Liver (tissue), 8 donors: ENCODE measurements at regions not wholly inside any gene's neighbourhood (a gene's known extent, or its start where the extent isn't known, plus 50 kb on each side); places are given as distances from the start of the nearest gene placed in this dataset.

Experiments used
- DNase-seq: peaks from one replicate; pipeline ENCODE4 v3.0.0-alpha.2; 2017; ENCODE audit warnings: low spot score
- H3K27ac ChIP-seq, 2 donors: one replicate each; pipeline ENCODE4 v1.7.0; 2013; ENCODE audit warnings: inconsistent platforms in 2 of 2, low read length in 2 of 2, control low read depth in 1 of 2, low read depth in 1 of 2, mild to moderate bottlenecking in 1 of 2
- H3K27me3 ChIP-seq, 4 donors: one replicate each; pipeline versions ENCODE4 v1.6.1 to v1.7.0; 2013; ENCODE audit warnings: low read length in 3 of 4, inconsistent platforms in 1 of 4, mild to moderate bottlenecking in 1 of 4, moderate library complexity in 1 of 4; ENCODE audit not compliant: control insufficient read depth in 4 of 4, insufficient read depth in 4 of 4
- H3K36me3 ChIP-seq, 4 donors: one replicate each; pipeline versions ENCODE4 v1.6.1 to v1.7.0; 2013; ENCODE audit warnings: low read length in 3 of 4, mild to moderate bottlenecking in 3 of 4, low read depth in 1 of 4, moderate library complexity in 1 of 4; ENCODE audit not compliant: control insufficient read depth in 4 of 4, insufficient read depth in 3 of 4
- H3K4me1 ChIP-seq, 4 donors: one replicate each; pipeline versions ENCODE4 v1.6.1 to v1.7.0; 2013; ENCODE audit warnings: low read length in 3 of 4, mild to moderate bottlenecking in 3 of 4, moderate library complexity in 1 of 4; ENCODE audit not compliant: control insufficient read depth in 4 of 4, insufficient read depth in 4 of 4
- H3K4me3 ChIP-seq, 3 donors: one replicate each; pipeline versions ENCODE4 v1.6.1 to v1.7.0; 2013; ENCODE audit warnings: low read length in 3 of 3, control low read depth in 1 of 3, low read depth in 1 of 3, mild to moderate bottlenecking in 1 of 3
- H3K9ac ChIP-seq, 2 donors: one replicate each; pipeline ENCODE4 v1.7.0; 2013; ENCODE audit warnings: low read length in 2 of 2, mild to moderate bottlenecking in 2 of 2, moderate library complexity in 2 of 2, control low read depth in 1 of 2, low read depth in 1 of 2
- H3K9me3 ChIP-seq, 4 donors: one replicate each; pipeline versions ENCODE4 v1.6.1 to v1.7.0; 2013; ENCODE audit warnings: low read length in 3 of 4; ENCODE audit not compliant: control insufficient read depth in 4 of 4
- ATF3 ChIP-seq: IDR thresholded peaks from 2 replicates; pipeline ENCODE4 v1.6.1; 2016; ENCODE audit warnings: antibody characterized with exemption
- CTCF ChIP-seq: fragments of 150-350 bp; IDR thresholded peaks from 2 replicates; pipeline ENCODE4 v1.5.1; 2017; ENCODE audit warnings: improper control_type of control experiment, low read depth, low read length; ENCODE audit not compliant: missing input control
- EGR1 ChIP-seq, 2 donors: IDR thresholded peaks; 2 replicates each; pipeline ENCODE4 v1.6.1; 2016 to 2018; ENCODE audit warnings: antibody characterized with exemption in 2 of 2, low read depth in 2 of 2
- FOXA1 ChIP-seq: IDR thresholded peaks from 2 replicates; pipeline ENCODE4 v1.6.1; 2016; ENCODE audit warnings: antibody characterized with exemption
- FOXA2 ChIP-seq: IDR thresholded peaks from 2 replicates; pipeline ENCODE4 v1.6.1; 2016; ENCODE audit warnings: antibody characterized with exemption
- GABPA ChIP-seq, 2 donors: IDR thresholded peaks in 1 of 2; conservative IDR thresholded peaks in 1 of 2; 2 replicates each; pipeline ENCODE4 v1.6.1; 2016; ENCODE audit warnings: antibody characterized with exemption in 2 of 2, mild to moderate bottlenecking in 1 of 2, moderate library complexity in 1 of 2
- HNF4A ChIP-seq, 2 donors: conservative IDR thresholded peaks; 2 replicates each; pipeline ENCODE4 v1.6.1; 2016; ENCODE audit warnings: antibody characterized with exemption in 2 of 2, mild to moderate bottlenecking in 2 of 2
- HNF4G ChIP-seq: IDR thresholded peaks from 2 replicates; pipeline ENCODE4 v1.6.1; 2016; ENCODE audit warnings: antibody characterized with exemption
- JUND ChIP-seq, 2 donors: IDR thresholded peaks; 2 replicates each; pipeline ENCODE4 v1.6.1; 2016; ENCODE audit warnings: antibody characterized with exemption in 2 of 2
- NR2F2 ChIP-seq: IDR thresholded peaks from 2 replicates; pipeline ENCODE4 v1.6.1; 2016; ENCODE audit warnings: antibody characterized with exemption
- RAD21 ChIP-seq, 2 donors: IDR thresholded peaks; 2 replicates each; pipeline ENCODE4 v1.6.1; 2016; ENCODE audit warnings: antibody characterized with exemption in 2 of 2, mild to moderate bottlenecking in 2 of 2
- REST ChIP-seq: IDR thresholded peaks from 2 replicates; pipeline ENCODE4 v1.6.1; 2016; ENCODE audit warnings: antibody characterized with exemption, mild to moderate bottlenecking
- RXRA ChIP-seq, 2 donors: IDR thresholded peaks; 2 replicates each; pipeline ENCODE4 v1.6.1; 2017 to 2018; ENCODE audit warnings: antibody characterized with exemption in 2 of 2, mild to moderate bottlenecking in 1 of 2
- SP1 ChIP-seq: IDR thresholded peaks from 2 replicates; pipeline ENCODE4 v1.6.1; 2018; ENCODE audit warnings: antibody characterized with exemption, mild to moderate bottlenecking
- TAF1 ChIP-seq: conservative IDR thresholded peaks from 2 replicates; pipeline ENCODE4 v1.6.1; 2016; ENCODE audit warnings: antibody characterized with exemption, mild to moderate bottlenecking
- YY1 ChIP-seq: IDR thresholded peaks from 2 replicates; pipeline ENCODE4 v1.6.1; 2016; ENCODE audit warnings: antibody characterized with exemption, mild to moderate bottlenecking
- ZBTB33 ChIP-seq: IDR thresholded peaks from 2 replicates; pipeline ENCODE4 v1.6.1; 2016; ENCODE audit warnings: antibody characterized with exemption
- WGBS: extraction: QIAGEN DNeasy Blood & Tissue Kit; methylation state at CpG from one replicate; pipeline ENCODE4 v1.1.7; 2013; 5-methylcytosine and 5-hydroxymethylcytosine counted together
- donor health status: healthy.
- donor health status: healthy.
- donor health status: healthy.
- donor health status: healthy.
- donor health status: healthy.

GRCh38 chr20:56697476-56697875 is 68.4 kb downstream of the TFAP2C start:
- TF ChIP-seq NR2F2 (no peak), REST (no peak), HNF4G (no peak)

GRCh38 chr20:56698297-56698696 is 69.2 kb downstream of the TFAP2C start:
- no peak overlapping the region for H3K9ac ChIP-seq
- 84% methylated on average over 3 of the region's 3 CpGs for WGBS
- no peaks in the 10 kb centered on the region for H3K4me1 ChIP-seq
- peaks cover 0 to 3% (median 0%) of the 10 kb centered on the region in 4 donors for H3K27me3 ChIP-seq
- TF ChIP-seq ZBTB33 (no peak), GABPA (IDR thresholded peaks at IDR 0.05 in 1 of 2, conservative IDR thresholded peaks at IDR 0.05 in 1 of 2) (no peak), SP1 (no peak), ATF3 (no peak), RAD21 (IDR thresholded peaks at IDR 0.05) (no peak), RXRA (IDR thresholded peaks at IDR 0.05) (no peak), TAF1 (no peak), EGR1 (IDR thresholded peaks at IDR 0.05; ENCODE audit: low read depth in 2 of 2) (no peak), NR2F2 (no peak), JUND (IDR thresholded peaks at IDR 0.05) (no peak), HNF4G (no peak), FOXA1 (no peak)
- no peak overlapping the region for H3K27ac ChIP-seq
- no peak for DNase-seq
- no peaks in the 10 kb centered on the region for H3K36me3 ChIP-seq
- no peak overlapping the region for H3K4me3 ChIP-seq
- no peaks in the 10 kb centered on the region for H3K9me3 ChIP-seq

More at GRCh38 chr20:56697476-56697875, 68.4 kb downstream of the TFAP2C start:
- H3K27me3 ChIP-seq: peaks cover 0 to 3% (median 0%) of the 10 kb centered on the region in 4 donors
- WGBS: 84% methylated on average over 11 of the region's 11 CpGs
- H3K9me3 ChIP-seq: no peaks in the 10 kb centered on the region
- no peak overlapping the region for H3K4me3 ChIP-seq
- no peak overlapping the region for H3K9ac ChIP-seq
- H3K27ac ChIP-seq: no peak overlapping the region
- H3K4me1 ChIP-seq: no peaks in the 10 kb centered on the region
- H3K36me3 ChIP-seq: no peaks in the 10 kb centered on the region
- no peak for DNase-seq

GRCh38 chr20:56698749-56699148 is 69.6 kb downstream of the TFAP2C start:
- DNase-seq: no peak
- TF ChIP-seq TAF1 (no peak), FOXA2 (no peak), ZBTB33 (no peak), CTCF (no peak), GABPA (IDR thresholded peaks at IDR 0.05 in 1 of 2, conservative IDR thresholded peaks at IDR 0.05 in 1 of 2) (no peak), YY1 (no peak), RXRA (IDR thresholded peaks at IDR 0.05) (no peak), JUND (IDR thresholded peaks at IDR 0.05) (no peak), FOXA1 (no peak), HNF4A (conservative IDR thresholded peaks at IDR 0.05) (no peak), ATF3 (no peak)
- WGBS: 52% methylated on average over 7 of the region's 7 CpGs

More at GRCh38 chr20:56698749-56699148, 69.6 kb downstream of the TFAP2C start:
- peaks cover 0 to 3% (median 0%) of the 10 kb centered on the region in 4 donors for H3K27me3 ChIP-seq
- H3K36me3 ChIP-seq: no peaks in the 10 kb centered on the region
- H3K4me3 ChIP-seq: no peak overlapping the region
- no peaks in the 10 kb centered on the region for H3K4me1 ChIP-seq
- H3K9me3 ChIP-seq: no peaks in the 10 kb centered on the region
- no peak overlapping the region for H3K9ac ChIP-seq
- H3K27ac ChIP-seq: no peak overlapping the region
